ENCODE measurements at regions not wholly inside any gene's neighbourhood (a gene's known extent, or its start where the extent isn't known, plus 50 kb on each side); places are given as distances from the start of the nearest gene placed in this dataset.

GRCh38 chr20:58147628-58148370 lies 80.7 kb downstream of the ANKRD60 start (continued):
- no peak for TF ChIP-seq ZBTB4 (CRISPR knock-in tag; IDR thresholded peaks at IDR 0.05)

GRCh38 chr20:58146746-58147140 lies 81.7 kb downstream of the ANKRD60 start:
- Histone ChIP-seq H3K27me3 (replicated peaks in 1 of 2; ENCODE audit: control insufficient read depth in 2 of 2, insufficient read depth in 2 of 2, low read length in 1 of 2) (peaks cover 0 to 4% of the 10 kb centered on the region in 2 experiments; a peak in 2 of 4 replicates), H4K20me1 (ENCODE audit: control insufficient read depth, insufficient read depth) (no peaks in the 10 kb centered on the region), H3K79me2 (ENCODE audit: control insufficient read depth, insufficient read depth, low read length) (no peaks in the 10 kb centered on the region), H3K4me1 (ENCODE audit: control insufficient read depth, insufficient read depth, low read length) (no peaks in the 10 kb centered on the region), H3K27ac (ENCODE audit: control insufficient read depth, insufficient read depth) (no peak overlapping the region), H3K9me3 (replicated peaks; ENCODE audit: control insufficient read depth, insufficient read depth, low read length) (no peaks in the 10 kb centered on the region), H3K9ac (ENCODE audit: control insufficient read depth, insufficient read depth, low read length) (no peak overlapping the region), H3K4me2 (ENCODE audit: control insufficient read depth, insufficient read depth) (no peak overlapping the region), H3K36me3 (ENCODE audit: control insufficient read depth in 2 of 2, insufficient read depth in 2 of 2, low read length in 1 of 2) (no peaks in the 10 kb centered on the region), H2AFZ (ENCODE audit: control insufficient read depth, low read depth, low read length) (no peak overlapping the region), H3K4me3 (no peak overlapping the region)
- in situ Hi-C loops (cut with MboI), result no loop called here
- intact Hi-C loops (cut with micrococcal nuclease; ENCODE audit: unreplicated experiment), result no loop called here
- ChIA-PET CTCF (interaction anchor here (0.9 kb wide), 1 partner anchor 14 kb away, joined by 3 read pairs; no protein-coding TSS in a partner anchor), RAD21 (ENCODE audit: unreplicated experiment) (no interaction called here), POLR2A (no interaction called here), SMC1A (ENCODE audit: uncharacterized antibody, unreplicated experiment) (no interaction called here)
- ATAC-seq, result no peak
- DNase-seq (ENCODE audit: low read depth, low spot score), result no peak
- TF ChIP-seq TBL1XR1 (IDR thresholded peaks at IDR 0.05; ENCODE audit: low read depth, low read length) (no peak), RELA (IDR thresholded peaks at IDR 0.05; ENCODE audit: borderline replicate concordance, partially characterized antibody) (no peak), POU2F2 (IDR thresholded peaks at IDR 0.05; ENCODE audit: borderline replicate concordance, low read depth, low read length) (no peak), NBN (IDR thresholded peaks at IDR 0.05) (no peak), HDGF (IDR thresholded peaks at IDR 0.05) (no peak), RB1 (IDR thresholded peaks at IDR 0.05; ENCODE audit: borderline replicate concordance) (no peak), CBFB (IDR thresholded peaks at IDR 0.05; ENCODE audit: low read depth) (no peak), RCOR1 (conservative IDR thresholded peaks at IDR 0.05; ENCODE audit: low read depth, low read length) (no peak), EP300 (IDR thresholded peaks at IDR 0.05; ENCODE audit: borderline replicate concordance in 1 of 2, control insufficient read depth in 1 of 2, low read depth in 2 of 2, low read length in 2 of 2) (no peak), ESRRA (IDR thresholded peaks at IDR 0.05; ENCODE audit: low read length) (no peak), SUZ12 (IDR thresholded peaks at IDR 0.05; ENCODE audit: unreplicated experiment) (no peak), NFXL1 (IDR thresholded peaks at IDR 0.05; ENCODE audit: borderline replicate concordance) (no peak), LARP7 (IDR thresholded peaks at IDR 0.05) (no peak), SPI1 (IDR thresholded peaks at IDR 0.05; ENCODE audit: borderline replicate concordance, insufficient read depth, low read depth, low read length) (no peak), JUNB (IDR thresholded peaks at IDR 0.05) (no peak)
- BruUV-seq (replicated peaks), result no TSS peak
- 40% methylated on average over 11 of the region's 11 CpGs for WGBS (ENCODE audit: insufficient coverage, insufficient replicate concordance, low lambda C conversion rate, missing lambda C conversion rate)
- no peak for FAIRE-seq

Measured in GM12878 (cell line).